SIG-M5 treated with dmso at 0.1 percent for 504 hours (cell line): ENCODE measurements at regions not wholly inside any gene's neighbourhood (a gene's known extent, or its start where the extent isn't known, plus 50 kb on each side); places are given as distances from the start of the nearest gene placed in this dataset.

ENCODE experiments used
- DNase-seq: peaks from one replicate; lab custom pipeline; 2025; ENCODE audit not compliant: unreplicated experiment; lab: John Stamatoyannopoulos, UW

GRCh38 chr1:113007706-113008364 is 51.8 kb upstream of the SLC16A1 start:
- no peak for DNase-seq

- no peak for DNase-seq
These were observed 52.3 kb upstream of the SLC16A1 start for GRCh38 chr1:113008365-113008714.

GRCh38 chr1:113012149-113012548 is 56.2 kb upstream of the SLC16A1 start:
- DNase-seq = no peak

DNA sequence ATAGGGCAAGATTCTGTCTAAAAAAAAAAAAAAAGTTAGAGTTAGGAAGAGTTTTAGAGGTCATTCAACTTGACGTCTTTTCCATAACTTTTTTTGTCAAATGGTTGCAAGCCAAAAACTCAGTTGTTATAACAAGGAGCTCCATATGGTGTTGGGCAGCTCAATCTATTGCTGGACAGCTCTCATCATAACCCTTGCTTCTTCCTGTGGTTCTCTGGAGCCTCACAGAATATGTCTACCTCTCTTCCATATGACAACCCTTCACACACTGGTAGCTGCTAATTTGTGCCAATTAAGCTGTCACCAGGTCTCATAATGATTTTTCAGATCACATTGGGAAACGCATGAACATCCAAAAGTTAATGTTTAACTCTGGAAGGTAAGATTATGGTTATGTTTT is 57.8 kb upstream of the SLC16A1 start:
- DNase-seq = no peak

DNA sequence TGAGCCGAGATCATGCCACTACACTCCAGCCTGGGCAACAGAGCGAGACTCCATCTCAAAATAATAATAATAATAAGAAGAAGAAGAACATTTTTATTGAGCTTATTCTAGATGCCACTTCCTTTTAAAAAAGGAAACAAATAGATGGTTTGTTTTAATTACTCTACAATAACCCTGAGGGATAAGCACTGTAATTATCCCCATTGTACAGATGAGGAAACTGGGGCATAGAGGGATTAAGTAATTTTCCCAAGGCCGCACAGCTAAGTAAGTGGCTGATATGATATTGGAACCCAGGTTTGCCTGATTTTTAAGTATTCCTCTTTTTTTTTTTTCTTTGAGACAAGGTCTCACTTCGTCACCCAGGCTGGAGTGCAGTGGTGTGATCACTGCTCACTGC is 58.5 kb upstream of the LRIG2 start:
- DNase-seq = no peak

DNA sequence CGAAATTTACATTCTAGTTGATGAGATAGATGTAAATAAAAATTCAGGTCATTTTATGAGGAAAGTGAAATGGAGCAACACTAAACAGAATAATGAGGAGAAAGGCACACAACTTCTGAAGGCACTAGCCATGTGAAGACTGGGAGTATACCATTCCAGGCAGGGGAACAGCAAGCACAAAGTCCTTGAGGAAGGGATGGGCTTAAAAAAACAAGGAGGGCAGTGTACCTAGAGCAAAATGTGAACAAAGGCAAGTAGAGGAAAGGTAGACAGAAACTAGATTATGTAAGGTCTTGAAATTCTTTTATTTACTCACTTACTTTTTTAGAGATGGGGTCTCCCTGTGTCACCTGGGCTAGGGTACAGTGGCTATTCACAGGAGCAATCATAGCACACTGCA is 54.1 kb upstream of the LRIG2 start:
- no peak for DNase-seq

DNA sequence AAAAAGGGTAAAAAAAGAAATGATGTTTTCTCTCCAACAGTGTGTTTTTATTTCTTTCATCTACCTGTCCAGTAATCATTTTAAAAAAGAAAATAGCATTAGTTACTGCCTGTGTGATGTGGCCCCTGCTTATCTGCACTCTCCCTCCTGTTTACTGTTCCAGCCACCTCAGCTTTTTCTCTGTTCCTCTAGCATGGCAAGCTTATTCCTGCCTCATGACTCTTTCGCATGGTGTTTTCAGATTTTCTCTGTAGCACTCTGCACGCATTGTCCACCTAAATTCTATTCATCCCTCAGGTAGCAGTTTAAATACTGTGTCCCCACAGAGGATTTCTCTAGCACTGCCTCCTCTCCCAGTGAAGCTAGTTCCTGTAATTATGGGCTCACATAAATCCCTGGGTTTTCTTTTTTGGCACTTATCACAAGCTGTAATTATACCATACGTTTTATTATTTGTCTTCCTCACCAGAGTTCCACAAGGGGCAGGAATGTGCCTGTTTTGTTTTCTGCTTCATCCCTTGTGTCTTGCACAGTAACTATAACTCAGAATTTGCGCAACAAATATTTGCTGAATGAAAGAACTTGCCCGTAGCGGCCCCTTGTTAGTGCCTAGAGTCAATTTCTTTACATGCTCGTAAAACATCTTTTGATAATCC is 51.4 kb upstream of the LRIG2 start:
- DNase-seq = peak; percentile 64
